Fibroblast of the aortic adventitia (primary cell): ENCODE measurements at regions not wholly inside any gene's neighbourhood (a gene's known extent, or its start where the extent isn't known, plus 50 kb on each side); places are given as distances from the start of the nearest gene placed in this dataset.

Experiments used
- DNase-seq: peaks from one replicate; pipeline ENCODE4 v3.0.0-alpha.2; 2010; ENCODE audit warnings: low read depth
- H3K4me3 ChIP-seq: 2 replicates; pipeline ENCODE4 v1.5.1; 2011; ENCODE audit warnings: low read depth, mild to moderate bottlenecking, control low read depth, low read length, moderate library complexity
- CTCF ChIP-seq: IDR thresholded peaks from 2 replicates; pipeline ENCODE4 v1.5.1; 2011; ENCODE audit warnings: mild to moderate bottlenecking, low read length, control low read depth, inconsistent platforms; ENCODE audit not compliant: insufficient read depth

- no peak for DNase-seq
- no peak overlapping the region for H3K4me3 ChIP-seq
- no peak for TF ChIP-seq CTCF
These were observed 2015.9 kb downstream of the PCDH7 start for GRCh38 chr4:32735856-32736590.

- DNase-seq = no peak
- no peak for TF ChIP-seq CTCF
- no peak overlapping the region for H3K4me3 ChIP-seq
These were observed 2024.0 kb downstream of the PCDH7 start for GRCh38 chr4:32744211-32744610.

- H3K4me3 ChIP-seq = no peak overlapping the region
- DNase-seq = no peak
- TF ChIP-seq CTCF = no peak
These were observed 2025.2 kb downstream of the PCDH7 start for GRCh38 chr4:32745351-32745750.

GRCh38 chr4:32748061-32748460, 2027.9 kb downstream of the PCDH7 start:
- no peak for DNase-seq
- TF ChIP-seq CTCF = no peak
- H3K4me3 ChIP-seq = no peak overlapping the region

GRCh38 chr4:32748498-32748897, 2028.3 kb downstream of the PCDH7 start:
- no peak overlapping the region for H3K4me3 ChIP-seq
- DNase-seq = no peak
- no peak for TF ChIP-seq CTCF

GRCh38 chr4:32752962-32753361, 2032.8 kb downstream of the PCDH7 start:
- H3K4me3 ChIP-seq = no peak overlapping the region
- DNase-seq = no peak
- TF ChIP-seq CTCF = no peak
